ENCODE measurements at regions not wholly inside any gene's neighbourhood (a gene's known extent, or its start where the extent isn't known, plus 50 kb on each side); places are given as distances from the start of the nearest gene placed in this dataset.

GRCh38 chr2:8457092-8457481 is 224.8 kb upstream of the ID2 start:
- ATAC-seq (no peak), DNase-seq (no peak)
- Histone ChIP-seq H3K9me3 (no peaks in the 10 kb centered on the region), H3K27ac (no peak overlapping the region), H3K36me3 (no peaks in the 10 kb centered on the region), H3K4me3 (no peak overlapping the region), H3K4me1 (no peaks in the 10 kb centered on the region), H3K27me3 (peaks cover 18 to 25% (median 23%) of the 10 kb centered on the region in 3 donors)
- in situ Hi-C loops (cut with MboI; ENCODE audit: low sequenced_read_pairs in 4 of 4): no loop called here
- intact Hi-C loops (cut with DNase I; ENCODE audit: low total_unique reads): no loop called here
- TF ChIP-seq CTCF (IDR thresholded peaks at IDR 0.05 in 4 of 5, conservative IDR thresholded peaks at IDR 0.05 in 1 of 5) (no peak), POLR2A (IDR thresholded peaks at IDR 0.05) (no peak)

GRCh38 chr2:8457699-8458502 is 224.0 kb upstream of the ID2 start:
- no peak overlapping the region for H3K27ac ChIP-seq
- ATAC-seq: no peak
- peaks cover 18 to 25% (median 23%) of the 10 kb centered on the region in 3 donors for H3K27me3 ChIP-seq
- H3K4me3 ChIP-seq: no peak overlapping the region
- in situ Hi-C loops (cut with MboI; ENCODE audit: low sequenced_read_pairs in 4 of 4): no loop called here
- DNase-seq: no peak
- H3K36me3 ChIP-seq: no peaks in the 10 kb centered on the region
- intact Hi-C loops (cut with DNase I; ENCODE audit: low total_unique reads): no loop called here
- no peaks in the 10 kb centered on the region for H3K9me3 ChIP-seq
- no peaks in the 10 kb centered on the region for H3K4me1 ChIP-seq
- TF ChIP-seq POLR2A (IDR thresholded peaks at IDR 0.05) (no peak), CTCF (IDR thresholded peaks at IDR 0.05 in 4 of 5, conservative IDR thresholded peaks at IDR 0.05 in 1 of 5) (no peak)

GRCh38 chr2:8458503-8459459 is 223.1 kb upstream of the ID2 start:
- H3K27me3 ChIP-seq: peaks cover 18 to 25% (median 23%) of the 10 kb centered on the region in 3 donors
- H3K4me3 ChIP-seq: no peak overlapping the region
- no peak overlapping the region for H3K27ac ChIP-seq
- intact Hi-C loops (cut with DNase I; ENCODE audit: low total_unique reads): no loop called here
- no peak for TF ChIP-seq CTCF (IDR thresholded peaks at IDR 0.05 in 4 of 5, conservative IDR thresholded peaks at IDR 0.05 in 1 of 5)
- TF ChIP-seq POLR2A (IDR thresholded peaks at IDR 0.05): no peak
- ATAC-seq (no peak), DNase-seq (no peak)
- H3K4me1 ChIP-seq: no peaks in the 10 kb centered on the region
- in situ Hi-C loops (cut with MboI; ENCODE audit: low sequenced_read_pairs in 4 of 4): no loop called here
- no peaks in the 10 kb centered on the region for H3K36me3 ChIP-seq
- H3K9me3 ChIP-seq: no peaks in the 10 kb centered on the region

GRCh38 chr2:8459474-8459873 is 222.4 kb upstream of the ID2 start:
- in situ Hi-C loops (cut with MboI; ENCODE audit: low sequenced_read_pairs in 4 of 4): no loop called here
- no peak for TF ChIP-seq CTCF (IDR thresholded peaks at IDR 0.05 in 4 of 5, conservative IDR thresholded peaks at IDR 0.05 in 1 of 5)
- no peak for TF ChIP-seq POLR2A (IDR thresholded peaks at IDR 0.05)

More at GRCh38 chr2:8459474-8459873, 222.4 kb upstream of the ID2 start:
- Histone ChIP-seq H3K9me3 (no peaks in the 10 kb centered on the region), H3K27me3 (peaks cover 18 to 25% (median 23%) of the 10 kb centered on the region in 3 donors), H3K36me3 (no peaks in the 10 kb centered on the region), H3K27ac (no peak overlapping the region), H3K4me1 (no peaks in the 10 kb centered on the region), H3K4me3 (no peak overlapping the region)
- ATAC-seq (no peak), DNase-seq (no peak)
- intact Hi-C loops (cut with DNase I; ENCODE audit: low total_unique reads): no loop called here
